Astrocyte of the spinal cord (primary cell): ENCODE measurements at regions not wholly inside any gene's neighbourhood (a gene's known extent, or its start where the extent isn't known, plus 50 kb on each side); places are given as distances from the start of the nearest gene placed in this dataset.
"Not testable (repeated sequence)": the region's sequence is repeated elsewhere in the genome, so short reads cannot be mapped to it uniquely, and the experiment has no call there.

Source experiments
- DNase-seq: peaks from one replicate; pipeline ENCODE4 v3.0.0; 2011; ENCODE audit warnings: low read depth, low spot score
- H3K4me3 ChIP-seq: 2 replicates; pipeline ENCODE4 v1.5.1; 2011; ENCODE audit warnings: low read depth, mild to moderate bottlenecking, low read length, moderate library complexity
- in situ Hi-C: cut with HindIII; loops from 2 replicates; pipeline ENCODE4 v1.10.0; 2017; ENCODE audit warnings: low sequenced_read_pairs
- TF ChIP-seq, protein P1 (sequence below): IDR thresholded peaks from 2 replicates; pipeline ENCODE4 v1.5.1; 2012; ENCODE audit warnings: low read depth, mild to moderate bottlenecking, low read length, inconsistent platforms

DNA sequence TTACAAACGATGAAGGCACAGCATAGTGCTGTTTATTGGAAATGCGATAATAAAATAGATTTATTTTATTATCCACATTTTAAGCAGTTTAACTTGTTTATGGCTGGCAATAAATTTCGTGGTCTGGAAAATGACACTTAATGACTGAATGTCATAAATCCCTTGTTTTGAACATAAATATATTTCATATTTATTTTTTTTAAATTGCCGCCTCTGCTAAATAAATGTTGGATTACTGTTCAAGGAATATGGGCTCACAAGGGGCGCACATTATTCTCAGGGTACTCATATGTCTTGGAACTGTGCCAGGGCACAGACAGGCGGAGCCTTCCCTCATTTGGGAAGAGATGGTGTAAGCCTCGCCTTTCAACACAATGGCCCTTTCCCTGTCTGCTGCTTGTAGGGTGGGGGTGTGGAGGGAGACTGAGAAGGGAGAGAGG, 134.3 kb downstream of the PXDC1 start:
- no peak for DNase-seq
- in situ Hi-C loops: no loop called here
- TF ChIP-seq, protein P1, sequence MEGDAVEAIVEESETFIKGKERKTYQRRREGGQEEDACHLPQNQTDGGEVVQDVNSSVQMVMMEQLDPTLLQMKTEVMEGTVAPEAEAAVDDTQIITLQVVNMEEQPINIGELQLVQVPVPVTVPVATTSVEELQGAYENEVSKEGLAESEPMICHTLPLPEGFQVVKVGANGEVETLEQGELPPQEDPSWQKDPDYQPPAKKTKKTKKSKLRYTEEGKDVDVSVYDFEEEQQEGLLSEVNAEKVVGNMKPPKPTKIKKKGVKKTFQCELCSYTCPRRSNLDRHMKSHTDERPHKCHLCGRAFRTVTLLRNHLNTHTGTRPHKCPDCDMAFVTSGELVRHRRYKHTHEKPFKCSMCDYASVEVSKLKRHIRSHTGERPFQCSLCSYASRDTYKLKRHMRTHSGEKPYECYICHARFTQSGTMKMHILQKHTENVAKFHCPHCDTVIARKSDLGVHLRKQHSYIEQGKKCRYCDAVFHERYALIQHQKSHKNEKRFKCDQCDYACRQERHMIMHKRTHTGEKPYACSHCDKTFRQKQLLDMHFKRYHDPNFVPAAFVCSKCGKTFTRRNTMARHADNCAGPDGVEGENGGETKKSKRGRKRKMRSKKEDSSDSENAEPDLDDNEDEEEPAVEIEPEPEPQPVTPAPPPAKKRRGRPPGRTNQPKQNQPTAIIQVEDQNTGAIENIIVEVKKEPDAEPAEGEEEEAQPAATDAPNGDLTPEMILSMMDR: no peak
- no peak overlapping the region for H3K4me3 ChIP-seq

DNA sequence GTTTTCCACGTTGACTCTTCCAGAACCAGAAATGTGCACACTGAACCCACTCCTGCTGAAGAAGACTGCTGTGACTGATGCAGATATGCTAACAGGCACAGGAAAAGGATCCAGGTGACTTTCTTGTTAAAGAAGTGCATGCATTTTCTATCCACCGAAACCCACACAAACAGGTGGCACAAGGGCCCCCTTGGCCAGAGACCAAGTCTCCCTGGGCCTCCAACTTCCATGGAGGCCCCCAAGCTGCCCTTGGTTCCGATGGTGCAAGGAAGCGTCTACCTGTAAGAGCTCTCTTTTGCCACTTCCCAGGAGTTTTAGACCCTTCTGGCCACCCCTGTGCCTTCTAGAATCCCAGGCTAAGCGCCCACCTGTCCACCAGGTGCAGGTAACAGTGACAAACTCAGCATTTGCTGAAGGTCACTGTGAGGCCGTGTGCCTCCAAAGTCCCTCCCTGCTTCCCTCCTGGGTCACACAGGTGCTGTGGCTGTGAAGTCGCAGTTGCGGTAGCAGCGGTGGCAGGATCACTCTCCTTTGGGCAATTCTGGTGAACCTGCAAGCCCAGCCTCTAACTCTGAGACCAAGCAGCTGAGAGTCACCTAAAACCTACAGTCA, 134.8 kb downstream of the PXDC1 start:
- TF ChIP-seq, protein P1: no peak
- DNase-seq: no peak
- in situ Hi-C loops: no loop called here
- no peak overlapping the region for H3K4me3 ChIP-seq

DNA sequence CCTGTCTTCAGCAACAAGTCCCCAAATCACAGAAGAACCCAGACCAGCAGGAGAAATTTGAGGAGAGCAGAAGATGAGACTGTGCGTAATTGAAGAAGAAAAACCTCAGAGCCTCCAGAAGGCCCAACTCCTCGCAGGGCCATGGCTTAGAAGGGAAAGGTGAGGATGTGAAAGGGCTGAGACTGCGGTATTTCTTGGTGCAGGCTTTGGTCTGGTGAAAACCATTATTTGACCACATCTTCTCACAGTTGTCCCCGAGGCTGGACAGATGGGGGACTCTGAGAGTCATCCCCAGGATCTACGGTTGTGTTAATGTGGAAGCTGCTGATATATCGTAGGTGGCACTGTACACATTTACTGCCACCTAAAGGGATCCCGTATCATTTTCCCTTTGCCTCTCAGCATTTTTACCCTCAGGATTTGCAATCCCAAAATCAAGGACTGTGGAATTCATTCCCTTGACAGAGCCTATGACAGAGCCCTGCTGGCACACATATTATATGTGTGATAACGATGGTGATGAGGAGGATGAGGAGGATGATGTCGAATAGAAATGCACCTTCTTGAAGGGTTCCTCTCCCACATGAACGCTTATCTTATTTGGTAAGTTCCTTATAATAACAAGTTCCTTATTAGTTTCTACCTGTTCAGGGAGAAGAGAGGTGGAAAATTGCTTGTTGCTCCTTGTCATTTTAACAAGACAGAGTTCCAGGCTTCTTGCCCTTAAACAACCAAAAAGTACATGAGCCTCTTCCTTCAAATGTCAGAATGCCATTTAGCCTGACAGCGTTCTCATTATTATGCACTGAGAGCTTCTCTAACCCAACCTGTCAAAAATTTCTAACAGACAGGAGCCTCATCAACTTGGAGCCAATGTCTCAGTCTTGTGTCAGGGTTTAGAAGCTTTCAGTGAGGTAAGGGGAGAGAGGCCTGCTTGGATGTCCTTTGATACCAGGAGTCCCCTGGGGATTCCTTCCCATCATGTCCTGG, 135.8 kb downstream of the PXDC1 start:
- in situ Hi-C loops: no loop called here
- TF ChIP-seq, protein P1: no peak
- H3K4me3 ChIP-seq: no peak overlapping the region
- DNase-seq: no peak

DNA sequence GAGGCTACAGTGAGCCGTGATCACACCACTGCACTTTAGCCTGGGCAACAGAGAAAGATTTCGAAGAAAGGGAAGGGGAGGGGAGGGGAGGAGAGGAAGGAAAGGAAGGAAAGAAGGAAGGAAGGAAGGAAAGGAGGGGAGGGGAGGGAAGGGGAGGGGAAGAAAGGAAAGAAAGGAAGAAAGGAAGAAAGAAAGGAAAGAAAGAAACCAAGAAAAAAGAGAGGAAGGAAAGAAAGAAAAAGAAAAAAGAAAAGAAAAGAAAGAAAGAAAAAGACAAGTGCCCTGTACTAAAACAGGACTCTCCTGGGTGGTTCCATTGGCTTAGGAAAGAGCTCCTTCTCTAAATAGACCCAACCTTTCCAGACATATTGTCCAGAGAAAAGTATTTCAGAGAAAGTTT, 136.6 kb downstream of the PXDC1 start:
- in situ Hi-C loops: no loop called here
- H3K4me3 ChIP-seq: no peak overlapping the region
- TF ChIP-seq, protein P1: no peak
- no peak for DNase-seq

DNA sequence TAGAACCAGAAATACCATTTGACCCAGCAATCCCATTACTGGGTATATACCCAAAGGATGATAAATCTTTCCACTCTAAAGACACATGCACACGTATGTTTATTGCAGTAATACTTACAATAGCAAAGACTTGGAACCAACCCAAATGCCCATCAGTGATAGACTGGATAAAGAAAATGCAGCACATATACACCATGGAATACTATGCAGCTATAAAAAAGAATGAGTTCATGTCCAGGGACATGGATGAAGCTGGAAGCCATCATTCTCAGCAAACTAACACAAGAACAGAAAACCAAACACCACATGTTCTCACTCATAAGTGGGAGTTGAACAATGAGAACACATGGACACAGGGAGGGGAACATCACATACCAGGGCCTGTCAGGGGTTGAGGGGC, 137.9 kb downstream of the PXDC1 start:
- DNase-seq, H3K4me3 ChIP-seq, in situ Hi-C loops: not testable (repeated sequence)

DNA sequence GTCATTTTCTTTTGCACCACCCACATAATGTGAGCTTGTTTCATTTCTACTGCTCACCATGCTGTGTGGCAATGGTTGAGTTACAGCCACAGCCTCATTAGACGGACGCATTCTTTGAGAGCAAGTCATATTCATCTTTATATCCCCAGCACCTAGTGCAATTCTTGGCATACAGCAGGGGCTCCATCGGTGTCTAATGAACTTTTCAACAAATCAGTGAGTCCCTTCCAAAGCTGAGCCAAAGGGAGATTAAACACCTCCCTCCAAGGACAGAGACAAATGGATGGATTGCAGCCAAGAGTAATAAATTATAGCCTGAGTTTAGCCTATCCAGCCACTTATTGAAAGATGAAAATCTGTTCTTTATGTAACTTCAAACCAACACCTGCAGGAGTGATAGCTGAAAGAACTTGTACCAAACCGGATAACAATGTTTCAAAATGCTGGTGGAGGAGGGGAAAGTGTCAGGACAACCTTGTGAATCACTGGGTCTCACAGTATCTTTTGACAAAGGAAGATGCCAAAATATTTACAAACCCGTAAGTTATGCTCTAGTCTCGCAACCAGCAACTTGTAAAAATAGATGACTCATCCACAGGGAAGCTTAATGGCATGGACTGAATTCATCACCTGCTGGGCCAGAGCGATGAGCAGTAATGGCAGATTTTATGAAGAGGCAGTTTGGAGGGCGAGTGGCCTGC, 139.0 kb downstream of the PXDC1 start:
- in situ Hi-C loops: no loop called here
- DNase-seq: peak; percentile 93
- TF ChIP-seq, protein P1: no peak
- H3K4me3 ChIP-seq: no peak overlapping the region
